SKM-1 (cell line): ENCODE measurements at regions not wholly inside any gene's neighbourhood (a gene's known extent, or its start where the extent isn't known, plus 50 kb on each side); places are given as distances from the start of the nearest gene placed in this dataset.

Experiments used
- DNase-seq: peaks from one replicate; lab custom pipeline; 2025; ENCODE audit not compliant: unreplicated experiment; lab: John Stamatoyannopoulos, UW

DNA sequence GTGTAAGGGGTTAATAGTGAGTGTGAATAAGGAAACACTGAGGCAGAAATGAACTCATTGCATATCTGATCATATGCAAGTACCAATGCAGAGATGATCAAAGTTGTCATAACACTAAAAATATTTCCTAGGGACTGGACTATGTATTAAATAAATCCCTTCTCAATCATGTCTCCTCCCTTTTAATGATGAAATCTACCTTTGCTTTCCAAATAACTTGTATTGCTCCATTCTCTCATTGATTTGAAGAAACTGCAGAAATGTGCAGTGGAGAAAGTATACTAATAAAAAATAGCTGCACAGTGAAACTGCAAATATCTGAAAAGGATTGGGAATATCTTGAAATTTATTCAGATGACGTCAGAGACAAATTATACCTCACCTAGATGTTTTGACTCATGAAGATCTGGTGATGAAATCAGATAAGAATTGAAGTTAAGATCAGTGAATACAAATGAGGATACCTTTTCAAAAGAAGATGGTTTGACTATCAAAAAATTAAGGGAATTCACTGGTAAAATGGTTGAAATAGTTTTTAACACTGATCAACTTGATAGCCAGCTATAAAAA lies 1264.9 kb upstream of the USP15 start:
- DNase-seq = no peak

DNA sequence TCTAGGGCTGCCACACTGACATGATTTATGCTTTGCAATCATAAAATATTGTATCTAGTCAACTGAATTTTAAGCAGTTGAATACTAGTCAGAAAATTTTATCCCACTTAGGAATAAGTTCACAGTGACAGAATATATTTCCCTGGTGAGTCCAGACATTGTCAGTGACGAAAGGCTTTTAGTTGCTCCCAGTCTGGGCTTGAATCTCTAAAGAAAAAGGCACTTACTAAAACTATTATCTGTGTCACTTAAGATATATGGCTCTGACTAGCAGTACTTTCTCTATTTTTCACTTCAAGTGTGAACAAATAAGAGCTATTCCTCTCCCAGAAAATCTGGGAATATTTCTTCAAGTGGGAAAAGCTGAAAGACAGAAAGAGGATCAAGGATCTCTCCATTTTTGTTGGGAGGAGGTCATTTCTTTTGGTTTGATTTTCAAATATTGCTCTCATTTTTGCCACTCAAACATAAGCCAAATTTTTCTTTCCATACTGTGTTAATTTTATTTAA lies 1262.3 kb upstream of the USP15 start:
- no peak for DNase-seq

DNA sequence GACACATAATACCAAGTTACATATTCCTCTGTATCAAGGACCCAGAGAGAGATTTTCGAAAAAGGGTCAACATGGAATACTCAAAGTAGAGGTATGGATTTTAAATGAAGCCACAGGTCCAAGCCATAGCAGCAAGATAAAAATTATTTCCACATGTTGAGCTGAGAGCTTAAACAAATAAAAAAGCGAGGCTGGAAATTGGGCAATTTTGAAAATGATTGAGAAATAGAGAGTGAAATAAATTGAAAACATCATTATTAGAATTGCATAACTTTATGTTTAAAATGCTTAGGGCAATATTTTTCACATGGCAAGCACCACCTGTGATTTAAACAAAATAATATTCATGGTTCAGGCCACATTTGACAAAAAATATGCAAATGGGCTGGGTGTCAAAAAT lies 1251.0 kb upstream of the USP15 start:
- DNase-seq = no peak

DNA sequence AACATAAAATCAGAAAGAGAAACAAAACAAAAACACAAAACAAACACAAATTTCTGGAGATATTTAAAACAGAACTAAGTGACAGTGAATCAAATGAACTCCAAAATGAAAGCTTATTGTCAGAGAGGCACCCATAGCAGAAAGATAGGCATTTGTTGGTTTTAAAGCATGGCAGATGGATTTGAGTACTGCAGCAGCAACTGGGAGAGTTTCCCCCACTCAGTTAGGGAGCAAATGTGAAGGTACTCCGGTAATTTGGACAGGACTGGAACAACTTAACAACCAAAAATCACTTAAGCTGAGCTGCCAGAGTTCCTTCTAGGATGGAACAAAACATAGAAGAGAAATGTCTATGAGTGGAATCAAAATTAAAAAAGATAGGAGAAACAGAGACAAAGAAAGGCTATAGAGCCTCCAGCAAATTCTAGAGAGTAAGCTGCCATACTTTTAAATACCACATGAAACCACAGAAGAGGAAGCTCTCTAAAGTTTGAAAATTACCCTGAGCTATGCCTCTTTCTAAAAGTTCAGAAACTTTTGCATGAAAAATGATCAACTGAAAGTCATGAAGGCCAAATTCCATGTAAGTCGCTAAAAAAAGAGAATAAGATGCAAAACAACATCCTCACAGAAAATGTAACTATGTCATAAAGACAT lies 1248.3 kb upstream of the USP15 start:
- no peak for DNase-seq

DNA sequence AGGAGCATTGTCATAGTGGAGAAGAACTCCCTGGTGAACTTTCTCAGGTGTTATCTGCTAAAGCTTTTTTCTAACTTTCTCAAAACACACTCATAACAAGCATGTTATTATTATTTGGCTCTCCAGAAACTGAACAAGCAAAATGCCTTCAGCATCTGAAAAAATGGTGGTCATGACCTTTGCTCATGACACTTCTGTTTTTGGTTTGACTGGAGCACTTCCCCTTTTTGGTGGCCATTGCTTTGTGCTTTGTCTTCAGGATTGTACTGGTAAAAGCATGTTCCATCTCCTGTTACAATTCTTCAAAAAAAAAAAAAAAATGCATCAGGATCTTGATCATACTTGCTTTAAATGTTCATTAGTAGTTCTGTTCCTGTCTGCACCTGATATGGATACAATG lies 1241.6 kb upstream of the USP15 start:
- DNase-seq = peak; percentile 3

DNA sequence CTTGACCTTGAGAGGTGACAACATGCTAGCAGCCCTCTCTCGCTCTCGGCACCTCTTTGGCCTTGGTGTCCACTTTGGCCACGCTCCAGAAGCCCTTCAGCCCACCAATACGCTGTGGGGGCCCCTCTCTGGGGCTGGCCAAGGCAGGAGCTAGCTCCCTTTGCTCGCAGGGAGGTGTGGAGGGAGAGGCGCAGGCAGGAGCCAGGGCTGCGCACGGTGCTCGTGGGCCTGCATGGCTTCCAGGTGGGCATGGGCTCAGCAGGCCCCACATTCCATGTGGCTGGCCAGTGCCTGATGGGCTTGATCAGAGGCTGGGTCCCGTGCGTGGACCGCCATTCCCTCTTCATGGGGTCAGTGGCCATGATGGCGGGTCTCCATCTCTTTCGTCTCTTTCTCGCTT lies 1237.0 kb upstream of the USP15 start:
- DNase-seq = no peak

DNA sequence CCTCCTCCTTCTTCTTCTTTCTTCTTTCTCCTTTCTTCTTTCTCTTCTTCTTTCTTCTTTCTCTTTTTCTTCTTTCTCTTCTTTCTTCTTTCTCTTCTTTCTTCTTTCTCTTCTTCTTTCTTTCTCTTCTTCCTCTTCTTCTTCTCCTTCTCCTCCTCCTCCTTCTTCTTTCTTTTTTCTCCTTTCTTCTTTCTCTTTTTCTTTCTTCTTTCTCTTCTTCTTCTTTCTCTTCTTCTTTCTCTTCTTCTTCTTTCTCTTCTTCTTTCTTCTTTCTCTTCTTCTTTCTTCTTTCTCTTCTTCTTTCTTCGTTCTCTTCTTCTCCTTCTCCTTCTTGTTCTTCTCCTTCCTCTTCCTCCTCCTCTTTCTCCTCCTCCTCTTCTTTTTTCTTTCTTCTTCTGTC lies 1230.7 kb upstream of the USP15 start:
- no peak for DNase-seq

DNA sequence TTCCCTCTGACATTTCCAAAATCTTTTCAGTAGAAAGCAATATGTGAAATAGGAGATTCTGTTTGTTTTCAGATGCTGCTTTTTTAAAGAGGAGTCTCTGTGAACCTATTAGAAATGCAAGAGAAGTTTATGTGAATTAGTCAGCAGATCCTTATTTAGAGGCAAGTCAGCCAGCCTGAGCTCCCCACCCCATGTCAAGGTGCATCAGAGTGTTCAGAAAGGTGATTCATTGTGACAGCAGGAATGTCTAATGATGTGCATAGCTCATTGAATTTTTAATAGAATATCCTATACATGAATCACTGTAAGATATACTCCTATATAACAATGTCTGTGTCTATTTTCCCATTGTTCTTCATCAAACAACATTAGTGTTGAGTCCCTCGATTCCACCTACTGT lies 1222.4 kb upstream of the USP15 start:
- DNase-seq = no peak

DNA sequence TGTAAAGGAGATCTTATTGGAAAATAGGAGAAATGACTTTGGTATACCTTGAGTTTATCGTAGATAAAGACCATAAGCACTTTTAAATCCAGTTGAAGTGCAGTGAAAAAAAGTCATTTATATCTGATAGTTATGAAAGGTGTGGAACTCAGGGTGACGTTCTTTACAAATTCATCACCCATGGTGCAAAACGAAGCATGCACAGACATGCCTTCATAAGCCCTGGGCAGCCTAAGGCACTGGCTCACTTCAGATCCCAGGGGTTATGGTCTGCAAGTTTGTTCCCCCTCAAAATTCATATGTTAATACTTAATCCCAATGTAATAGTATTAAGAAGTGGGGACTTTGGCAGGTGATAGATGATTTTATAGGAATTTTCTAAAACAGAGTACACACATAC lies 1216.4 kb upstream of the USP15 start:
- DNase-seq = no peak

DNA sequence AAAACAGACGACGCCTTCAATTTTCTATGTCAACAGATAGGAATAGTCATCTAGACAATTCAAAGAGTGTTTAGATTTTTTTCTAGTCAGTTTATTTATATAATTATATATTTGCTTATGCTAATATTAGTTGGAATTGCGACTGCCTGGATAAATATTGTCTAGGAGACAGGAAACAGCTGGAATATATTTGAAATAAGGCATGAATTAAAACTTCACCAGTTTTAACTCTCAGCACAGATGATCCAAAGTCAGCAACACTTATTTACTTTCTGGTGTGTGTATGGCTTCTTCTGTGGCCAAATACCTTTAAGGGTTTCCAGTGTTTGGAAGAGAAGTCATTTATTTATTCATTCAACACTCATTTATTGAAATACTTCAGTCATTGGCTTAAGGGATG lies 1215.4 kb upstream of the USP15 start:
- no peak for DNase-seq

DNA sequence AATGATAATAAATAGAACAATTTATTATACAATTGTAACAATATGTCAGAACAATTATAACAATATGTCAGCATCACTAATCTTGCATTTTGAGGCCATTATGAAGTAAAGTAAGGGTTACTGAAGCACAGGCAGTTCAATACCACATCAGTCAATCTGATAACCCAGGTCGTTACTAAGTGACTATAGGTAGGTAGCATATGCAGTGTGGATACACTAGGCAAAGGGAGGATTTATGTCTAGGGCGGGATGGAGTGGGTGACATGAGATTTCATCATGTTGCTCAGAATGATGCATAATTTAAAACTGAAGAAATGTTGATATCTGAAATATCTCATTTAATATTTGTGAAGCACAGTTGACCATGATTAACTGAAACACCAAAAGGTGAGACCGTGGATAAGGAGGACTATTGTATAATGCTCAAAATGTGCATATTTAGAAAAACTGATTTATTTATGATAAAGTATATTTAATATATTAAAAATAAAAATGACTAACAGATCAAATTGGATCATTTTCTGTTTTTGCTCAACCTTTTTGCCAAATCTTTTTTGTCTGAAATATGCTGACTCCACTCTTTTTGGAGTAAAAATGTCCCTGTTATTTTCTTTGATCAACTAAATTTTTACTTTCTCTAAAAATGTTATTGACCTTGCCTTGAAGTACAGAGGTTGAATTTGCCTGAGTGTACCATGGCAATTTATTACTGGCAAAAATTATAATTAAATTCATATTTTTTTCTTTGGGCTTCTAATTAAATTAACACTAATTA lies 1189.4 kb upstream of the USP15 start:
- DNase-seq = no peak

DNA sequence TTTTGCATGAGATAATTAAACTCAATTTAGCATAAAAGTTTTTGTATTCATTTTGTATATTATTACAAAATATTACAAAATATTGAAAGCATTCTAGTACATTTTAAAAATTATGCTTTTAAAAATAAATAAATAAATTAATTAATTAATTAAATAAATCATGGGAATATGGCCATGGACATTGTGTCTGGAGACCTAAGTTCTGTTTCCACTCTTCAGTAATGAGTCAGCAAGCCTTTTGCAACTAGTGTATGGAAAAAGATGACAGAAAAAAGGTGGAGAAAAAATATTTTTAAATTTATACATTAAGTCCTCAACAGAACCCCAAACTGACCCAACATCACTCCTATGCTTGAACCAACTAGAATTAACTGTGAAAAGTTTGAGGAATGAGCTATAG lies 1187.5 kb upstream of the USP15 start:
- DNase-seq = no peak

DNA sequence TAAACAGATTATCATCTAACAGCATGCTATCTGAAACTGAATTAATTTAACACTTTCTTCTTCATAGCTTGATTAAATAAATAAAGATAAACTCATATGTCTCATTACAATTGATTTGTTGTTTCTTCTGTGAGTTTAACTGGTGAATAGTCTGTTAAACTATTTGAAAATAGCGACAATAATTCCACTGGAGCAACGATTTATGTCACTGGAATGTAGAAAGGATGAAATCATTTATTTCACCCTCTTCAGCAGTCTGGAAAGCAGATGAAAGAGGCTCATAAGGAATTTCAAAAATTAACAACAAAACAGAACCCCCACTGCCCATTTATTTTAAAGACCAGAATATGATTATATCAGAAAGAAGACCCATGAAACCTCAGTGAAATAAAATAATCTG lies 1165.1 kb upstream of the USP15 start:
- DNase-seq = no peak

DNA sequence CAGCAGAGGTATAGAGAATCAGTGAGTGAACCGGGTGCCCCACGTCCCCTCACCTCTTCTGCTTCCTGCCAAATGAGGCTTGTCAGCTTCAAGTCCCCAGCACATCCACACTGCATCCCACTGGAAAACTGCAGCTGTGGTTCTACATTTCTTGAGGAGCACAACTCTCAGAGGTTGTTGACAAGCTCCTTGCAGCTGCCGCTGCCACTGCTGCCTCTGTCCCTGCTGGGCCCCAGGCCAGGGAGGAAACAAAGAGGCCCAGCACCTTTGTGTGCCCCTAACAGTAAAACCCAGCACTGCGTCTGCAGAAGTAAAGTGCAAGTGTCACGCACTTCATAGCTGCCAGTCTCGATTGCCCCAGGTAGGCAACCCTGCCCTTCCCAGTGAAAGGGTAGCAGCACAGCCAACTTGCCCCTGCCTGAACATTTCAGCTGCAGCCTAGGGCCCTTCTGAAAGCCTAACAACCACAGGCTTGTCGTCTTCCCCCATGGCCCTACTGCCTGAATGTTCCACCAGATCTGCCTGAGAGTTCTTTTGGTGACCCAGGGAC lies 1162.1 kb upstream of the USP15 start:
- DNase-seq = no peak

DNA sequence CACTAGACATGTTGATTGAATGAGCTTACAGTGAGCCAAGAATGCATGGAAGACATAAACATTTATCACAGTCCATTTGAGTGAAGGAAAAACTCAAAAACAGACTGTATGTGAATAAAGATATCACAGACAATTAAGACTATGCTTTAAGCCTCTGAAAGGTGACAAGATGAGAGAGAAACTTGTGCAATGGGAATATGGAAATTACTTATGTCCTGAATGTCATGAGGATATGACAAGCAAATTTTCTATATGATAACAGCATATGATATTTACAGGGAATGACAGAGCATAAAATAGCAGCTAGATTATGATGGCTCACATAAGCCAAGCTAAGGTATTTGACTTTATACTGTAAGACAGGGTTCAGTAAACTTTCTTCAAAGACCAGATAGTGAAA lies 1153.1 kb upstream of the USP15 start:
- no peak for DNase-seq

DNA sequence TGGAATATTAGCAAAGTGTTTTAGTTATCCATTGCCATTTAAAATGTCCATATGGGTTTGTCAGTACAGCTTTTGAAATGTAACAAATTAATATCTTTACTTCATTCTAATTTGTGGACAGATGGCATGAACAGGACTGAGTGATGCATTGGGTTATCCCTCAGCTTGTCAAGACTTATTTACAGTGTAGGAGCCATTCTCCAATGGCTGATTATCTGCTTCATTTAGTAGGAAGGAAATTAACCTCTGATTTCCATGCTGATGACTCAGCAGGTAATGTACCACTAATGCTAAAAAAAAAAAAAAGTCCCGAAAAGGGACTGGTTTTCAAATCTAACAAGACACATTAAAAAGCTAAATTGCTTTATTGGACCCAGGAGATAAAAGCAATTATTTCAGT lies 1149.0 kb upstream of the USP15 start:
- DNase-seq = no peak

DNA sequence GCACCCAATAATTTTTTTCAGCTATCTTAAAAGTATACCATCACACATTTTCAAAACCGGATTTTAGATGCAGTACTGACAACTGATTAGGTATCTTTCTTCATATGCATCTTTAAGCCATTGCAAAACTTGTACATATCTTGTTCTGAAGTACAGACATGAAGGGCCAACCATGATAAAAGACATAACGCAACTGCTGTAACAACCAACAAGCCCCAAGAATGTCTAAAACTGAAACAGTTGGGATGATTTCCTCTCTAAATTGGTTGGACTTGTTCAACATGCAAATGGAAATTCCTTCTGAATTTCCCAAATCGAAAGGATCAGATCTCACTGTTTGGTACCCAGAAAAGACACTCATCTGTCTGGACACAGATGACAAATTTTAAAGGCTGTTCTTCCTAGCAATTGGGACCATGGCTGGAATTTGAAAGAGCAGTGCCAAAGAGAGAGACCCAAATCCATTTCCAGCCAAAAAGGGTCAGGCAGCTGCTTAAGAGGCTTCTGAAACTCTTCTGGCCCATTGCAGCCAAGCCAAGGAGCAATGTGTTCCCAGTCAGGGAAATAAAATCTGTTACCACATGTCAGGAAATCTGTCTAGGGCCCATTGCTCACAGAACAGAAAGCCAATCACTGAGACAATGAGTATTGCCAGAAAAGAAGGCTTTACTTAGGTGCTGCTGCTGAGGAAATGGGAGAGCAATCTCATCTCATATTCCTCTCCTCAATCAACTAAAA lies 1122.4 kb upstream of the USP15 start:
- DNase-seq = no peak

DNA sequence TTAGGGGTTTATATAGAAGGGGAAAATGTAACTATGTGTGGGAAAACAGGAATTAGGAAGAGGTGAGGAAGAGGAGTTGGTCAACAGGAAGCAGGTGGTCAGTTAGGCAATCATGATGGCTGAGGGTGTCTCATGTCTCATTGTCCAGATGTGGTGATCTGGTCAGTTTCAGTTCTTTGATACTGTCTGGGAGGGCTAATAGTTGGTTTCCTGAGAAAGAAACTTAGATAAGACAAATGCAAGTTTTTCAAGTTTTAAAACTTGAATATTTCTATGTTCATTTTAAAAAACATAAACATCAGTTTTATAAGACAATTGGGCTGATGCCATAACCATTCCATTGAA lies 1121.8 kb upstream of the USP15 start:
- DNase-seq = no peak

DNA sequence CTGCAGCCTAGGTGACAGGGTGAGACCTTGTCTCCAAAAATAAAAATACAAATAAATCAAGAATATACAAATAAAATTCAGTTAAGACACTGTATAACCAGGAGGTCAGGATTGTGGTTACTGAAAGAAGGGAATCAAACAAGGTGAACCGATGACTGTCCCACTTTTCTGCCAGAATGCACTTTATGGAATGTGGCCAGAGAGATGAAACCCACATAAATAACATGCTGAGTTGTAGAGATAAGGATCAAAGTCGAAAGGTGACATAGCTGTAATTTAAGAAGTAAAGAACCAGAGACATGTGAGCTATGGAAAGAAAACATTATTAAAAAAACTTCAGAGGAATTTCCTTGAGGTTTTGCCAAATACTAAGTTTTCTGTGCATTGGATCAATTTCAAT lies 1098.2 kb upstream of the USP15 start:
- DNase-seq = no peak

DNA sequence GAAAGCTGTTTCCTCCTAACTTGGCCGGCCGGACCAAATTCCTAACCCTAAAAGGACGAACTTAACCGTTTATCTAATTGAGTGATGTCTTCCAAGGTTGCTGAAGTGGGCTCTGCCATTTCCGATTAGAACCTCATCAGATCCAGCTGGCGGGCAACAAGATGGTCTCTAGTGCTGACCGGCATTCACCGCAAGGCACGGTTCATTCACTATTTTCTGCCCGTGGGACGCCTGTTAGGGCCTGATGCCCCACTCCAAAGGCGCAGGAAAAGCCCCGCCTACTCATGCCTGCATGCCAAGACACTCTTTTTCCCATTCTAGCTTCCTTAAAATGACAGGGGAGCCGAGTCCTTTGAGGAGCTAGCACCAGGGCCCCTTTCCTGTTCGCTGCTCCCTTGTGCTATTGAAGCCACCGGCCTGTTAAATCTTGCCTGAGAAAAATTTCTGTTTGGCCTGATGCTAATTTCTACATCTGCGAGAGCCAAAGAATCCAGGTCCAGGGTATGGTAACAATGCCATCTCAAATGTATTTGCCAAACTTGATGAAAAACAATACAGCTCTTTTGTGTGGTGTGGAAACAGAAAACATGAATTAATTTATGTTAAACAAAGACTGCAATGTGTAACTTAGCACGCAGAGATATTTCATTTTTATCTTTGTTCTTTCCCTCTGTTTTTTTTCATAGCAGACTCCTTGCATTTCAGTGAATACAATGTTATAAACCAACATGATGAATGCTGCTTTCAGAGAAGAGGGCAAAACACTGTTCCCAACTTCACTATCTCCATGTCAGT lies 1071.2 kb upstream of the USP15 start:
- no peak for DNase-seq

DNA sequence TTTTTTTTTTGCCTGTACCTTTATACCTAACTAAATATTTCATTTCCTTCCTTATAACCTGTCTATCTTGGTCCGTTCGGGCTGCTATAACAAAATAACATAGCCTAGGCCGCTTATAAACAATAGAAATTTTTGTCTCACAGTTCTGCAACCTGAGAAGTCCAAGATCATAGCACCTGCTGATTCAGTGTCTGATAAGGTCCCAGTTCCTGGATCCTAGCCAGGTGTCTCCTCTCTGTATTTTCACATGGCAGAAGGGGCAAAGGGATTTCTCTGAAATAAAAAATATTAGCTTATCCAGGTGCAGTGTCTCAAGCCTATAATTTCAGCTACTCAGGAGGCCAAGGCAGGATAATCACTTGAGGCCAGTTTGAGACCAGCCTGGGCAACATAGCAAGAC lies 1046.6 kb upstream of the USP15 start:
- no peak for DNase-seq
